Esophagus muscularis mucosa (tissue), 3 donors: ENCODE measurements at regions not wholly inside any gene's neighbourhood (a gene's known extent, or its start where the extent isn't known, plus 50 kb on each side); places are given as distances from the start of the nearest gene placed in this dataset.

Experiments
- CTCF ChIP-seq, 3 experiments: fragments of 200-600 bp in 2 of 3; fragments of 450-650 bp in 1 of 3; sonication (generic) in 2 of 3; IDR thresholded peaks; one replicate each; pipeline ENCODE4 v1.5.1; 2017 to 2019; ENCODE audit warnings: antibody characterized with exemption in 3 of 3, mild to moderate bottlenecking in 2 of 3, moderate library complexity in 1 of 3
- POLR2A ChIP-seq: fragments of 450-650 bp; IDR thresholded peaks from one replicate; pipeline ENCODE4 v1.6.1; 2017; ENCODE audit warnings: antibody characterized with exemption, moderate library complexity, mild to moderate bottlenecking, low read depth
- POLR2AphosphoS5 ChIP-seq, 2 donors: sonication (generic); formaldehyde crosslinking; IDR thresholded peaks; one replicate each; pipeline ENCODE4 v1.6.1; 2017; ENCODE audit warnings: antibody characterized with exemption in 2 of 2

- TF ChIP-seq POLR2A (no peak), CTCF (IDR thresholded peaks at IDR 0.05) (no peak), POLR2AphosphoS5 (IDR thresholded peaks at IDR 0.05) (no peak)
Measured at GRCh38 chr14:46496409-46496808, 155.2 kb downstream of the RPL10L start.
